ENCODE measurements at regions not wholly inside any gene's neighbourhood (a gene's known extent, or its start where the extent isn't known, plus 50 kb on each side); places are given as distances from the start of the nearest gene placed in this dataset.

DNA sequence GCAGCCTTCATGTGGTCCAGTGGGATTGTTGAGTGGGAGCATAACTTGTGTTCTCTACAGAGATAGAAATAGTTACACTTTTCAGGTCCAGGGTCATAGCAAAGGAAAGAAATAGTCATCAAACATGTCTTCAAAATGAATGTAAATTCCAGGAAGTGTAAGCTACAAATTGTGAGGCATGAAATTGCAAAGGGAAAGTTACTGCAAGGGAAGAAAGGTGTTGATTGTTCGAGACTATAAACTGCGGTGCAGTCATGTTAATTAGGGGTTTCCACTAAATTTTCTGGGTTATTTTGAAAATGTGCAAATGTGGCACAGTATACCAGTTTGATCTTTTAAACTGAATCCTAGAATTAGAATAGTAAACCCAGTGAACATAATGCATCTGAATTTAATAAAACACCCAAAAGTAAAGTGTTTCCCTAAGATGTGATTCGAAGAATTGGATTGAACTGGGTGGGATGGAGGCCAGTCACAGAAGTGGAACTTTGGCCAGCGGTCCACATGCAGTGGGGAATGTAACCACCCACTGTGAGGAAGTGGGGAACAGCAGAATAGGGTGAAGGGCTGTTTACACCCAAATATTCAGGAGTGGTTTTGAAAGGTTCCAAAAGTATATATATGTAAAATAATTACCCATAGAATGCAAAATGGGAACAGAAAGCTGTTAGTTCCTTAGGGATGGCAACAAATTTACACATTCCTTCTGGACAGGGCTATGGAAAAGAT is 126.5 kb upstream of the CCDC68 start:
- no peak for ATAC-seq

DNA sequence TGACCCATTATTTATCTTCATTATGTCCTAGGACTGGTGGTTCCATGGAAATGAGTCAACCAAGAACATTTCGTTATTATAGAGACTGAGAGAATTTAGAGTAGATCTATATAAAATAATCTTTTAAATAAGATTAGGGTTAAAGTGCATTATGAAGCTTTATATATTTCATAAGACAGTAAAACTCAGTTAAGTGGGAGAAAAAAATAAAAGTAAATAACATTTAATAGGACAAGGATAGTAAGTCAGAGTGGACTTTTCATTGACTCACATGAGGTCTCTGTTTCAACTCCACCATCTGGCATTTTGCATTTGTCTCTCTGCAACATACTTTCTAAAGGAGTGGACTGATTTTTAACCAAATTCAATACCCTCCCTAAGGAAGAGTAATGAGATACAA is 125.3 kb upstream of the CCDC68 start:
- TF ChIP-seq, protein P1, sequence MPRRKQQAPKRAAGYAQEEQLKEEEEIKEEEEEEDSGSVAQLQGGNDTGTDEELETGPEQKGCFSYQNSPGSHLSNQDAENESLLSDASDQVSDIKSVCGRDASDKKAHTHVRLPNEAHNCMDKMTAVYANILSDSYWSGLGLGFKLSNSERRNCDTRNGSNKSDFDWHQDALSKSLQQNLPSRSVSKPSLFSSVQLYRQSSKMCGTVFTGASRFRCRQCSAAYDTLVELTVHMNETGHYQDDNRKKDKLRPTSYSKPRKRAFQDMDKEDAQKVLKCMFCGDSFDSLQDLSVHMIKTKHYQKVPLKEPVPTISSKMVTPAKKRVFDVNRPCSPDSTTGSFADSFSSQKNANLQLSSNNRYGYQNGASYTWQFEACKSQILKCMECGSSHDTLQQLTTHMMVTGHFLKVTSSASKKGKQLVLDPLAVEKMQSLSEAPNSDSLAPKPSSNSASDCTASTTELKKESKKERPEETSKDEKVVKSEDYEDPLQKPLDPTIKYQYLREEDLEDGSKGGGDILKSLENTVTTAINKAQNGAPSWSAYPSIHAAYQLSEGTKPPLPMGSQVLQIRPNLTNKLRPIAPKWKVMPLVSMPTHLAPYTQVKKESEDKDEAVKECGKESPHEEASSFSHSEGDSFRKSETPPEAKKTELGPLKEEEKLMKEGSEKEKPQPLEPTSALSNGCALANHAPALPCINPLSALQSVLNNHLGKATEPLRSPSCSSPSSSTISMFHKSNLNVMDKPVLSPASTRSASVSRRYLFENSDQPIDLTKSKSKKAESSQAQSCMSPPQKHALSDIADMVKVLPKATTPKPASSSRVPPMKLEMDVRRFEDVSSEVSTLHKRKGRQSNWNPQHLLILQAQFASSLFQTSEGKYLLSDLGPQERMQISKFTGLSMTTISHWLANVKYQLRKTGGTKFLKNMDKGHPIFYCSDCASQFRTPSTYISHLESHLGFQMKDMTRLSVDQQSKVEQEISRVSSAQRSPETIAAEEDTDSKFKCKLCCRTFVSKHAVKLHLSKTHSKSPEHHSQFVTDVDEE (CRISPR knock-in tag; IDR thresholded peaks at IDR 0.05): no peak
- TF ChIP-seq, protein P2, sequence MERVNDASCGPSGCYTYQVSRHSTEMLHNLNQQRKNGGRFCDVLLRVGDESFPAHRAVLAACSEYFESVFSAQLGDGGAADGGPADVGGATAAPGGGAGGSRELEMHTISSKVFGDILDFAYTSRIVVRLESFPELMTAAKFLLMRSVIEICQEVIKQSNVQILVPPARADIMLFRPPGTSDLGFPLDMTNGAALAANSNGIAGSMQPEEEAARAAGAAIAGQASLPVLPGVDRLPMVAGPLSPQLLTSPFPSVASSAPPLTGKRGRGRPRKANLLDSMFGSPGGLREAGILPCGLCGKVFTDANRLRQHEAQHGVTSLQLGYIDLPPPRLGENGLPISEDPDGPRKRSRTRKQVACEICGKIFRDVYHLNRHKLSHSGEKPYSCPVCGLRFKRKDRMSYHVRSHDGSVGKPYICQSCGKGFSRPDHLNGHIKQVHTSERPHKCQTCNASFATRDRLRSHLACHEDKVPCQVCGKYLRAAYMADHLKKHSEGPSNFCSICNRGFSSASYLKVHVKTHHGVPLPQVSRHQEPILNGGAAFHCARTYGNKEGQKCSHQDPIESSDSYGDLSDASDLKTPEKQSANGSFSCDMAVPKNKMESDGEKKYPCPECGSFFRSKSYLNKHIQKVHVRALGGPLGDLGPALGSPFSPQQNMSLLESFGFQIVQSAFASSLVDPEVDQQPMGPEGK (CRISPR knock-in tag; IDR thresholded peaks at IDR 0.05; ENCODE audit: borderline replicate concordance): peak; percentile 61
- TF ChIP-seq, protein P3, sequence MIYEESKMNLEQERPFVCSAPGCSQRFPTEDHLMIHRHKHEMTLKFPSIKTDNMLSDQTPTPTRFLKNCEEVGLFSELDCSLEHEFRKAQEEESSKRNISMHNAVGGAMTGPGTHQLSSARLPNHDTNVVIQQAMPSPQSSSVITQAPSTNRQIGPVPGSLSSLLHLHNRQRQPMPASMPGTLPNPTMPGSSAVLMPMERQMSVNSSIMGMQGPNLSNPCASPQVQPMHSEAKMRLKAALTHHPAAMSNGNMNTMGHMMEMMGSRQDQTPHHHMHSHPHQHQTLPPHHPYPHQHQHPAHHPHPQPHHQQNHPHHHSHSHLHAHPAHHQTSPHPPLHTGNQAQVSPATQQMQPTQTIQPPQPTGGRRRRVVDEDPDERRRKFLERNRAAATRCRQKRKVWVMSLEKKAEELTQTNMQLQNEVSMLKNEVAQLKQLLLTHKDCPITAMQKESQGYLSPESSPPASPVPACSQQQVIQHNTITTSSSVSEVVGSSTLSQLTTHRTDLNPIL (CRISPR knock-in tag; IDR thresholded peaks at IDR 0.05; ENCODE audit: low read depth): peak; percentile 23; the same call in 1 of the 2 replicates
- TF ChIP-seq CSDC2 (CRISPR knock-in tag; IDR thresholded peaks at IDR 0.05) (no peak), ZC3H10 (CRISPR knock-in tag; IDR thresholded peaks at IDR 0.05) (peak; percentile 61; the same call in 1 of the 2 replicates), ESRRG (CRISPR knock-in tag; IDR thresholded peaks at IDR 0.05) (no peak), ISL1 (CRISPR knock-in tag; IDR thresholded peaks at IDR 0.05) (peak; percentile 96), ZFP3 (CRISPR knock-in tag; IDR thresholded peaks at IDR 0.05) (no peak)
- TF ChIP-seq, protein P4, sequence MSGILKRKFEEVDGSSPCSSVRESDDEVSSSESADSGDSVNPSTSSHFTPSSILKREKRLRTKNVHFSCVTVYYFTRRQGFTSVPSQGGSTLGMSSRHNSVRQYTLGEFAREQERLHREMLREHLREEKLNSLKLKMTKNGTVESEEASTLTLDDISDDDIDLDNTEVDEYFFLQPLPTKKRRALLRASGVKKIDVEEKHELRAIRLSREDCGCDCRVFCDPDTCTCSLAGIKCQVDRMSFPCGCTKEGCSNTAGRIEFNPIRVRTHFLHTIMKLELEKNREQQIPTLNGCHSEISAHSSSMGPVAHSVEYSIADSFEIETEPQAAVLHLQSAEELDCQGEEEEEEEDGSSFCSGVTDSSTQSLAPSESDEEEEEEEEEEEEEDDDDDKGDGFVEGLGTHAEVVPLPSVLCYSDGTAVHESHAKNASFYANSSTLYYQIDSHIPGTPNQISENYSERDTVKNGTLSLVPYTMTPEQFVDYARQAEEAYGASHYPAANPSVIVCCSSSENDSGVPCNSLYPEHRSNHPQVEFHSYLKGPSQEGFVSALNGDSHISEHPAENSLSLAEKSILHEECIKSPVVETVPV (CRISPR knock-in tag; IDR thresholded peaks at IDR 0.05): peak; percentile 52; the same call in 1 of the 2 replicates
- peak; percentile 55 for ATAC-seq

More for the DNA sequence above, 126.5 kb upstream of the CCDC68 start:
- TF ChIP-seq, protein P5, sequence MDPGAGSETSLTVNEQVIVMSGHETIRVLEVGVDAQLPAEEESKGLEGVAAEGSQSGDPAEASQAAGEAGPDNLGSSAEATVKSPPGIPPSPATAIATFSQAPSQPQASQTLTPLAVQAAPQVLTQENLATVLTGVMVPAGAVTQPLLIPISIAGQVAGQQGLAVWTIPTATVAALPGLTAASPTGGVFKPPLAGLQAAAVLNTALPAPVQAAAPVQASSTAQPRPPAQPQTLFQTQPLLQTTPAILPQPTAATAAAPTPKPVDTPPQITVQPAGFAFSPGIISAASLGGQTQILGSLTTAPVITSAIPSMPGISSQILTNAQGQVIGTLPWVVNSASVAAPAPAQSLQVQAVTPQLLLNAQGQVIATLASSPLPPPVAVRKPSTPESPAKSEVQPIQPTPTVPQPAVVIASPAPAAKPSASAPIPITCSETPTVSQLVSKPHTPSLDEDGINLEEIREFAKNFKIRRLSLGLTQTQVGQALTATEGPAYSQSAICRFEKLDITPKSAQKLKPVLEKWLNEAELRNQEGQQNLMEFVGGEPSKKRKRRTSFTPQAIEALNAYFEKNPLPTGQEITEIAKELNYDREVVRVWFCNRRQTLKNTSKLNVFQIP (CRISPR knock-in tag; IDR thresholded peaks at IDR 0.05; ENCODE audit: borderline replicate concordance, low read depth): no peak
- TF ChIP-seq ZNF565 (CRISPR knock-in tag; conservative IDR thresholded peaks at IDR 0.05; ENCODE audit: low read depth): no peak
- no peak for TF ChIP-seq BACH2 (CRISPR knock-in tag; IDR thresholded peaks at IDR 0.05; ENCODE audit: borderline replicate concordance)
- TF ChIP-seq, protein P1 (CRISPR knock-in tag; IDR thresholded peaks at IDR 0.05): no peak
- no peak for TF ChIP-seq PPARA (CRISPR knock-in tag; IDR thresholded peaks at IDR 0.05; ENCODE audit: borderline replicate concordance)
- no peak for TF ChIP-seq ESRRG (CRISPR knock-in tag; IDR thresholded peaks at IDR 0.05)
- no peak for TF ChIP-seq TCF4 (CRISPR knock-in tag; IDR thresholded peaks at IDR 0.05; ENCODE audit: borderline replicate concordance)
- TF ChIP-seq GLIS3 (CRISPR knock-in tag; IDR thresholded peaks at IDR 0.05): no peak
- TF ChIP-seq ZNF8 (CRISPR knock-in tag; IDR thresholded peaks at IDR 0.05): no peak
- TF ChIP-seq ZFP3 (CRISPR knock-in tag; IDR thresholded peaks at IDR 0.05): no peak
- TF ChIP-seq OSR1 (CRISPR knock-in tag; IDR thresholded peaks at IDR 0.05): no peak
- TF ChIP-seq ZNF70 (CRISPR knock-in tag; IDR thresholded peaks at IDR 0.05): no peak
- TF ChIP-seq ZC3H10 (CRISPR knock-in tag; IDR thresholded peaks at IDR 0.05): no peak
